Neuronal stem cell (in vitro differentiated cells): ENCODE measurements at regions not wholly inside any gene's neighbourhood (a gene's known extent, or its start where the extent isn't known, plus 50 kb on each side); places are given as distances from the start of the nearest gene placed in this dataset.
"Not testable (repeated sequence)": the region's sequence is repeated elsewhere in the genome, so short reads cannot be mapped to it uniquely, and the experiment has no call there.

Experiments
- DNase-seq: peaks from one replicate; pipeline ENCODE4 v3.0.0-alpha.2; 2013; ENCODE audit warnings: low spot score
- H2AFZ ChIP-seq: one replicate; pipeline ENCODE4 v1.6.1; 2013; ENCODE audit warnings: mild to moderate bottlenecking, low read length, inconsistent platforms
- H2AK5ac ChIP-seq: 2 replicates; pipeline ENCODE4 v1.6.1; 2013; ENCODE audit warnings: low read depth, mild to moderate bottlenecking, inconsistent platforms, low read length, moderate library complexity, mixed read lengths
- H2BK120ac ChIP-seq: 2 replicates; pipeline ENCODE4 v1.6.1; 2013; ENCODE audit warnings: low read depth, mild to moderate bottlenecking, inconsistent platforms, low read length, moderate library complexity, mixed read lengths
- H2BK12ac ChIP-seq: one replicate; pipeline ENCODE4 v1.6.1; 2013; ENCODE audit warnings: low read length, inconsistent platforms
- H2BK15ac ChIP-seq: 2 replicates; pipeline ENCODE4 v1.6.1; 2013; ENCODE audit warnings: mild to moderate bottlenecking, low read length, inconsistent platforms, mixed read lengths
- H2BK5ac ChIP-seq: one replicate; pipeline ENCODE4 v1.6.1; 2013; ENCODE audit warnings: inconsistent platforms, mild to moderate bottlenecking, low read length, moderate library complexity
- H3K14ac ChIP-seq: one replicate; pipeline ENCODE4 v1.6.1; 2013; ENCODE audit warnings: low read length, inconsistent platforms
- H3K18ac ChIP-seq: 2 replicates; pipeline ENCODE4 v1.6.1; 2013; ENCODE audit warnings: low read length, inconsistent platforms
- H3K23ac ChIP-seq: 2 replicates; pipeline ENCODE4 v1.6.1; 2013; ENCODE audit warnings: low read depth, mild to moderate bottlenecking, mixed read lengths, low read length, inconsistent platforms; ENCODE audit not compliant: poor library complexity
- H3K27ac ChIP-seq: replicated peaks from 3 replicates; pipeline ENCODE4 v1.5.1; 2013; ENCODE audit warnings: low read length, inconsistent platforms
- H3K27me3 ChIP-seq, 3 experiments: 2 replicates each; pipeline ENCODE4 v1.6.1; 2013; ENCODE audit warnings: low read length in 3 of 3, mild to moderate bottlenecking in 2 of 3, inconsistent platforms in 1 of 3, low read depth in 1 of 3, mixed read lengths in 1 of 3, moderate library complexity in 1 of 3; ENCODE audit not compliant: control insufficient read depth in 3 of 3, insufficient read depth in 3 of 3
- H3K36me3 ChIP-seq, 2 donors: replicated peaks in 1 of 2; 2 replicates each; pipeline ENCODE4 v1.6.1; 2013; ENCODE audit warnings: low read length in 2 of 2; ENCODE audit not compliant: control insufficient read depth in 2 of 2, insufficient read depth in 2 of 2
- H3K4ac ChIP-seq: 2 replicates; pipeline ENCODE4 v1.6.1; 2013; ENCODE audit warnings: inconsistent platforms, mild to moderate bottlenecking, low read length, moderate library complexity
- H3K4me1 ChIP-seq, 2 donors: 1 replicate in 1 of 2; 2 replicates in 1 of 2; pipeline ENCODE4 v1.6.1; 2013; ENCODE audit warnings: low read length in 2 of 2, low read depth in 1 of 2; ENCODE audit not compliant: control insufficient read depth in 2 of 2, insufficient read depth in 1 of 2
- H3K4me2 ChIP-seq: one replicate; pipeline ENCODE4 v1.6.1; 2013; ENCODE audit warnings: mild to moderate bottlenecking, low read length, inconsistent platforms; ENCODE audit not compliant: insufficient read depth, poor library complexity, severe bottlenecking
- H3K4me3 ChIP-seq, 2 donors: 2 replicates each; pipeline ENCODE4 v1.5.1; 2013; ENCODE audit warnings: low read length in 2 of 2, mild to moderate bottlenecking in 2 of 2, inconsistent platforms in 1 of 2, moderate library complexity in 1 of 2
- H3K79me1 ChIP-seq: one replicate; pipeline ENCODE4 v1.6.1; 2013; ENCODE audit warnings: low read depth, mild to moderate bottlenecking, inconsistent platforms, low read length, moderate library complexity
- H3K9ac ChIP-seq: one replicate; pipeline ENCODE4 v1.6.1; 2013; ENCODE audit warnings: mild to moderate bottlenecking, low read depth, low read length, inconsistent platforms; ENCODE audit not compliant: poor library complexity
- H3K9me3 ChIP-seq, 2 donors: replicated peaks in 1 of 2; 2 replicates each; pipeline versions ENCODE3 to v1.6.1; 2013; ENCODE audit warnings: low read length in 2 of 2, mild to moderate bottlenecking in 2 of 2, inconsistent platforms in 1 of 2, low read depth in 1 of 2, mixed read lengths in 1 of 2, moderate library complexity in 1 of 2; ENCODE audit not compliant: control insufficient read depth in 2 of 2, insufficient read depth in 1 of 2
- H4K8ac ChIP-seq: one replicate; pipeline ENCODE4 v1.6.1; 2013; ENCODE audit warnings: low read depth, mild to moderate bottlenecking, inconsistent platforms, low read length, moderate library complexity
- H4K91ac ChIP-seq: one replicate; pipeline ENCODE4 v1.6.1; 2013; ENCODE audit warnings: low read length, low read depth, mild to moderate bottlenecking, inconsistent platforms; ENCODE audit not compliant: poor library complexity
- WGBS, 2 donors: extraction: QIAGEN DNeasy Blood & Tissue Kit; methylation state at CpG; one replicate each; pipeline ENCODE4 v1.1.7; 2013; ENCODE audit warnings: missing lambda C conversion rate in 2 of 2, mixed read lengths in 1 of 2; ENCODE audit not compliant: insufficient read length in 2 of 2, insufficient replicate concordance in 1 of 2; ENCODE audit errors: extremely low coverage in 2 of 2; 5-methylcytosine and 5-hydroxymethylcytosine counted together

GRCh38 chr1:117735045-117735992 lies 129.5 kb downstream of the TENT5C start:
- Histone ChIP-seq H3K4ac (no peak overlapping the region), H3K18ac (no peak overlapping the region), H3K14ac (no peak overlapping the region), H3K27ac (no peak overlapping the region), H3K4me1 (peaks cover 0 to 5% of the 10 kb centered on the region in 2 donors), H3K9ac (no peak overlapping the region), H3K79me1 (no peaks in the 10 kb centered on the region), H2BK12ac (no peak overlapping the region), H4K91ac (no peak overlapping the region), H3K23ac (no peak overlapping the region), H2BK15ac (no peak overlapping the region), H2BK5ac (no peak overlapping the region), H3K4me2 (no peak overlapping the region), H3K9me3 (no peaks in the 10 kb centered on the region), H2AK5ac (no peak overlapping the region), H3K36me3 (no peaks in the 10 kb centered on the region), H2BK120ac (no peak overlapping the region), H2AFZ (peak overlapping the region; percentile 77), H4K8ac (no peak overlapping the region), H3K27me3 (no peaks in the 10 kb centered on the region), H3K4me3 (peak overlapping the region in 1 of 2 donors; percentile 26)
- no CpG with 5 or more reads among the region's 2 CpGs for WGBS, 2 donors
- no peak for DNase-seq

- Histone ChIP-seq H4K8ac (no peak overlapping the region), H3K4ac (no peak overlapping the region), H2AFZ (no peak overlapping the region), H4K91ac (no peak overlapping the region), H2BK15ac (no peak overlapping the region), H3K14ac (no peak overlapping the region), H3K4me3 (no peak overlapping the region), H2AK5ac (no peak overlapping the region), H2BK5ac (no peak overlapping the region), H3K79me1 (no peaks in the 10 kb centered on the region), H3K9me3 (no peaks in the 10 kb centered on the region), H3K27ac (no peak overlapping the region), H2BK120ac (no peak overlapping the region), H3K36me3 (no peaks in the 10 kb centered on the region), H3K23ac (no peak overlapping the region), H2BK12ac (no peak overlapping the region), H3K18ac (no peak overlapping the region), H3K4me2 (no peak overlapping the region), H3K9ac (no peak overlapping the region), H3K4me1 (peaks cover 0 to under 1% of the 10 kb centered on the region in 2 donors), H3K27me3 (no peaks in the 10 kb centered on the region)
- no CpG with 5 or more reads among the region's 1 CpG for WGBS, 2 donors
- no peak for DNase-seq
Measured at GRCh38 chr1:117739504-117739903, 133.7 kb downstream of the TENT5C start.

GRCh38 chr1:117740496-117740895 lies 134.6 kb downstream of the TENT5C start:
- no peak overlapping the region for H3K4me2 ChIP-seq
- H3K4me3 ChIP-seq: no peak overlapping the region
- no peak overlapping the region for H4K8ac ChIP-seq
- no peak overlapping the region for H2BK15ac ChIP-seq
- H3K14ac ChIP-seq: no peak overlapping the region
- no peak overlapping the region for H3K23ac ChIP-seq
- no peak overlapping the region for H3K9ac ChIP-seq
- no peak overlapping the region for H2BK120ac ChIP-seq
- WGBS, 2 donors: no CpG with 5 or more reads among the region's 3 CpGs
- H3K36me3 ChIP-seq: no peaks in the 10 kb centered on the region
- H4K91ac ChIP-seq: no peak overlapping the region
- H3K4ac ChIP-seq: no peak overlapping the region
- H3K27me3 ChIP-seq: no peaks in the 10 kb centered on the region
- no peak overlapping the region for H3K18ac ChIP-seq
- no peak overlapping the region for H2AK5ac ChIP-seq
- no peak overlapping the region for H3K27ac ChIP-seq
- DNase-seq: no peak
- no peaks in the 10 kb centered on the region for H3K9me3 ChIP-seq
- H2AFZ ChIP-seq: no peak overlapping the region
- no peak overlapping the region for H2BK12ac ChIP-seq
- no peak overlapping the region for H2BK5ac ChIP-seq
- H3K4me1 ChIP-seq: no peaks in the 10 kb centered on the region
- no peaks in the 10 kb centered on the region for H3K79me1 ChIP-seq

- not testable (repeated sequence) for H3K23ac ChIP-seq, H3K9ac ChIP-seq, DNase-seq, H3K4ac ChIP-seq, H4K91ac ChIP-seq, H3K79me1 ChIP-seq, H3K4me2 ChIP-seq, H2BK15ac ChIP-seq, H3K27ac ChIP-seq, H2BK120ac ChIP-seq, H3K9me3 ChIP-seq, H2BK12ac ChIP-seq, H2BK5ac ChIP-seq, H2AFZ ChIP-seq, H3K4me1 ChIP-seq, H3K14ac ChIP-seq, H2AK5ac ChIP-seq, H4K8ac ChIP-seq, H3K36me3 ChIP-seq, H3K4me3 ChIP-seq, H3K27me3 ChIP-seq, H3K18ac ChIP-seq
Measured at GRCh38 chr1:117746565-117746964, 140.7 kb downstream of the TENT5C start.
